Esophagus squamous epithelium (tissue), 5 donors: ENCODE measurements at regions not wholly inside any gene's neighbourhood (a gene's known extent, or its start where the extent isn't known, plus 50 kb on each side); places are given as distances from the start of the nearest gene placed in this dataset.

Source experiments
- DNase-seq: peaks from one replicate; lab custom pipeline; 2025; lab: John Stamatoyannopoulos, UW
- H3K27ac ChIP-seq, 4 donors: fragments of 200-600 bp; sonication (generic); one replicate each; pipeline ENCODE4 v1.5.1; 2016 to 2019; ENCODE audit warnings: mild to moderate bottlenecking in 1 of 4
- H3K27me3 ChIP-seq, 4 donors: fragments of 200-600 bp; sonication (generic); 1 replicate in 3 of 4; 2 replicates in 1 of 4; pipeline versions ENCODE4 v1.5.1 to v1.6.0; 2017 to 2021; ENCODE audit warnings: antibody characterized with exemption in 1 of 4
- H3K36me3 ChIP-seq, 3 donors: fragments of 200-600 bp; sonication (generic); one replicate each; pipeline ENCODE4 v1.5.1; 2016 to 2019
- H3K4me1 ChIP-seq, 3 donors: fragments of 200-600 bp; sonication (generic); one replicate each; pipeline ENCODE4 v1.5.1; 2017 to 2019
- H3K4me3 ChIP-seq, 4 donors: fragments of 200-600 bp; sonication (generic); 1 replicate in 3 of 4; 2 replicates in 1 of 4; pipeline ENCODE4 v1.5.1; 2016 to 2019; ENCODE audit warnings: mild to moderate bottlenecking in 2 of 4, moderate library complexity in 1 of 4
- H3K9me3 ChIP-seq, 3 donors: fragments of 200-600 bp; sonication (generic); one replicate each; pipeline ENCODE4 v1.5.1; 2016 to 2019
- CTCF ChIP-seq, 6 experiments: fragments of 450-650 bp in 4 of 6; fragments of 200-600 bp in 2 of 6; sonication (generic) in 2 of 6; IDR thresholded peaks; one replicate each; pipeline ENCODE4 v1.5.1; 2016 to 2019; ENCODE audit warnings: antibody characterized with exemption in 6 of 6, mild to moderate bottlenecking in 4 of 6, moderate library complexity in 4 of 6
- POLR2A ChIP-seq, 4 donors: fragments of 450-650 bp; IDR thresholded peaks; one replicate each; pipeline ENCODE4 v1.6.1; 2017; ENCODE audit warnings: antibody characterized with exemption in 4 of 4, mild to moderate bottlenecking in 4 of 4, moderate library complexity in 3 of 4
- WGBS, 2 donors: methylation state at CpG; one replicate each; pipeline ENCODE4 v1.1.5; 2018; 5-methylcytosine and 5-hydroxymethylcytosine counted together
- intact Hi-C: fragments of 100-400 bp; cut with DNase I; formaldehyde crosslinking; loops from one replicate; pipeline ENCODE4 v1.15.0; 2022
- donor health status: DM: yes; HTN: yes; CAD: no.

GRCh38 chr22:33116841-33117547 lies 58.8 kb upstream of the SYN3 start:
- Histone ChIP-seq H3K36me3 (no peaks in the 10 kb centered on the region), H3K27me3 (no peaks in the 10 kb centered on the region), H3K9me3 (no peaks in the 10 kb centered on the region), H3K4me3 (no peak overlapping the region), H3K4me1 (no peaks in the 10 kb centered on the region), H3K27ac (no peak overlapping the region)
- intact Hi-C loops = no loop called here
- 46 to 49% methylated on average over 2 of the region's 2 CpGs for WGBS, 2 donors
- no peak for DNase-seq
- TF ChIP-seq CTCF (IDR thresholded peaks at IDR 0.05) = no peak
- TF ChIP-seq POLR2A (IDR thresholded peaks at IDR 0.05) = no peak

GRCh38 chr22:33114565-33114964 lies 56.4 kb upstream of the SYN3 start:
- no peaks in the 10 kb centered on the region for H3K9me3 ChIP-seq
- intact Hi-C loops = no loop called here
- TF ChIP-seq POLR2A (IDR thresholded peaks at IDR 0.05) = no peak
- TF ChIP-seq CTCF (IDR thresholded peaks at IDR 0.05) = no peak

DNA sequence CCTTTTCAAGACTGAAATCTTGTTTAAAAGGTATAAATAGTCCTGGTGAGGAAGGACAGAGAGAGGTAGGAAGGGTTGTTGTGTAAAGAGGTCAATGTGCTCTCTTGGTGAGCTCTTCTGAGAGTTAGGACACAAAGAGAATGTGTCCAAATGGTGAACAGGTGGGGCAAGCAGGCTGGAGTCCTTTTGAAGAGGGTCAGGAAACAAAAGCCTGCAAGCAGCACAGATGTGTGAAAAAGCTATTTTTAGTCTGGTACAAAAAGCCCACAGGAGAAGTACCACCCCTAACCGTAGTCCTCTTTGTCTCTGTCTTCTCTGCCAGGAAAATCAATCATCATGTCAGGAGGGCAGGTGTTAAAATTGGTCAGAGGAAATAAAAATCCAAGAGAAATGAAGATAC lies 54.4 kb upstream of the SYN3 start:
- H3K4me3 ChIP-seq = no peak overlapping the region
- no peaks in the 10 kb centered on the region for H3K36me3 ChIP-seq
- 0% methylated on average over 1 of the region's 1 CpG for WGBS, 2 donors
- intact Hi-C loops = no loop called here
- H3K27ac ChIP-seq = no peak overlapping the region
- no peaks in the 10 kb centered on the region for H3K9me3 ChIP-seq
- DNase-seq = no peak
- TF ChIP-seq CTCF (IDR thresholded peaks at IDR 0.05) = no peak
- no peak for TF ChIP-seq POLR2A (IDR thresholded peaks at IDR 0.05)
- peaks cover 0 to 15% (median 0%) of the 10 kb centered on the region in 4 donors for H3K27me3 ChIP-seq
- H3K4me1 ChIP-seq = no peaks in the 10 kb centered on the region

More at GRCh38 chr22:33114565-33114964, 56.4 kb upstream of the SYN3 start:
- H3K27ac ChIP-seq = no peak overlapping the region
- no peaks in the 10 kb centered on the region for H3K36me3 ChIP-seq
- DNase-seq = no peak
- peaks cover 0 to 4% (median 0%) of the 10 kb centered on the region in 4 donors for H3K27me3 ChIP-seq
- no peak overlapping the region for H3K4me3 ChIP-seq
- H3K4me1 ChIP-seq = no peaks in the 10 kb centered on the region

- intact Hi-C loops = no loop called here
- WGBS, 2 donors = 6 to 32% methylated on average over 3 to 4 of the region's 4 CpGs
- Histone ChIP-seq H3K4me3 (no peak overlapping the region), H3K36me3 (no peaks in the 10 kb centered on the region), H3K9me3 (no peaks in the 10 kb centered on the region), H3K27ac (no peak overlapping the region), H3K4me1 (no peaks in the 10 kb centered on the region), H3K27me3 (peaks cover 0 to 15% (median 0%) of the 10 kb centered on the region in 4 donors)
- no peak for TF ChIP-seq CTCF (IDR thresholded peaks at IDR 0.05)
- no peak for TF ChIP-seq POLR2A (IDR thresholded peaks at IDR 0.05)
- DNase-seq = no peak
Measured at GRCh38 chr22:33111491-33111890, 53.3 kb upstream of the SYN3 start.

- intact Hi-C loops = no loop called here
- Histone ChIP-seq H3K27ac (no peak overlapping the region), H3K36me3 (no peaks in the 10 kb centered on the region), H3K27me3 (peaks cover 0 to 21% (median 0%) of the 10 kb centered on the region in 4 donors), H3K9me3 (no peaks in the 10 kb centered on the region), H3K4me1 (peaks cover 0 to 1% (median 0%) of the 10 kb centered on the region in 3 donors), H3K4me3 (no peak overlapping the region)
- DNase-seq = no peak
- WGBS, 2 donors = 24 to 42% methylated on average over 5 to 6 of the region's 7 CpGs
- TF ChIP-seq CTCF (IDR thresholded peaks at IDR 0.05) (no peak), POLR2A (IDR thresholded peaks at IDR 0.05) (no peak)
Measured at GRCh38 chr22:33110562-33111163, 52.5 kb upstream of the SYN3 start.
